ENCODE measurements at regions not wholly inside any gene's neighbourhood (a gene's known extent, or its start where the extent isn't known, plus 50 kb on each side); places are given as distances from the start of the nearest gene placed in this dataset.

DNA sequence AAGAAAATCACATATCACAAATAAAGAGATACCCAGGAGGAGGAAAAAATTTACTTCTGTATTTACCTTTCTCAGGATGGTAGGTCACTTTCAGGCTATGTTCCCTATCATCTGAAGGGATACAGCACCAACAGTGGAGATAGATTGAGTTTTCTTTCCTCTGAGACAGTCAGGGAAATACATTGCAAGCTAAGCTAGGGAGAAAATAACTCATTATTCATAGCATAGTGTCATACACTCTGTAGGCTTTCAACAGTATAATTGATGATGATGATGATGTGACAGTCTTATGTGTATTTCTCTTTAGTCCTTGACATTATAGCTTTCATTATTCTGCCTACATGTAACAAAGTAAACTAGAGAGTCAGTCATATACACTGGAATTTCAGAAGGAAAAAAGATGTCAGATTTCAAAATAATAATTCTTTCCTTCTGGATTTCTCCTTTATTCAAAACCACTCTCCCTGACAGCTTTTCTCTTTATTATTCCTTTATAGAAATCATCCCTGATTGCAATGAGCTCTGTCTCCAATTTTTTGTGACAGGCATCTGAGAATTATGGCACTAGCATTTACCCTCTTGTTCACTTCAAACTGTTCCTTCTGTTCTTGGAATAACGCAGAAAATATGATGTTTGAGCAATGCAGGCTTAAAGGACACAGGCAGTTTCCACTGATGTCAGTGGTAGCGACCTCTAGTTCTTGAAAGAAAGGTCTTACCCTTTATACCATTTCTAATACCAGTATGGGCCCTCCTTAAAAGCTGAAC lies 169.1 kb upstream of the EPHA5 start:
- Histone ChIP-seq H3K4me3 (ENCODE audit: low read length) (no peak overlapping the region), H3K27me3 (ENCODE audit: control insufficient read depth, insufficient read depth, low read length) (no peaks in the 10 kb centered on the region), H3K27ac (ENCODE audit: low read length) (no peak overlapping the region), H3K36me3 (ENCODE audit: control insufficient read depth, low read depth, low read length) (no peaks in the 10 kb centered on the region), H3K9me3 (ENCODE audit: control insufficient read depth, low read depth, low read length) (no peaks in the 10 kb centered on the region), H3K4me1 (ENCODE audit: control insufficient read depth, low read depth, low read length) (no peaks in the 10 kb centered on the region), H3K9ac (ENCODE audit: low read length) (no peak overlapping the region)

DNA sequence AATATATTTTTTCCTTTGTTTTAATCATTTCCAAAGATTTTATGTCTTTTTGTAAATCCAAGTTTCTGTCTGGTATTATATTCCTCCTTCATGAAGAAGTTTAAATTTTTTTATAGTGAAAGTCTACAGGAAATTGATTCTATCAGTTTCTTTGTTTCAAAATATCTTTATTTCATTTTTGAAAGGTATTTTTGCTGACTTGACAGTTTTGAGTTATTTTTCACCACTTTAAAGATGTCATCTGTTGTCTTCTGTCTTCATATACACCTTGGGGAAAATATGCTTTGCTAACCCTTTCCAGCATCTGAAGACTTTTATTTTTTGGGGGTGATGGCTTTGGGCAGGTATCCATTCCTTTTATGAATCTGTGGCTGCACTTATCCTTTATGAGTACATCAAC lies 164.4 kb upstream of the EPHA5 start:
- Histone ChIP-seq H3K4me1 (ENCODE audit: control insufficient read depth, low read depth, low read length) (no peaks in the 10 kb centered on the region), H3K9me3 (ENCODE audit: control insufficient read depth, low read depth, low read length) (no peaks in the 10 kb centered on the region), H3K9ac (ENCODE audit: low read length) (no peak overlapping the region), H3K4me3 (ENCODE audit: low read length) (no peak overlapping the region), H3K27ac (ENCODE audit: low read length) (no peak overlapping the region), H3K36me3 (ENCODE audit: control insufficient read depth, low read depth, low read length) (no peaks in the 10 kb centered on the region), H3K27me3 (ENCODE audit: control insufficient read depth, insufficient read depth, low read length) (no peaks in the 10 kb centered on the region)

DNA sequence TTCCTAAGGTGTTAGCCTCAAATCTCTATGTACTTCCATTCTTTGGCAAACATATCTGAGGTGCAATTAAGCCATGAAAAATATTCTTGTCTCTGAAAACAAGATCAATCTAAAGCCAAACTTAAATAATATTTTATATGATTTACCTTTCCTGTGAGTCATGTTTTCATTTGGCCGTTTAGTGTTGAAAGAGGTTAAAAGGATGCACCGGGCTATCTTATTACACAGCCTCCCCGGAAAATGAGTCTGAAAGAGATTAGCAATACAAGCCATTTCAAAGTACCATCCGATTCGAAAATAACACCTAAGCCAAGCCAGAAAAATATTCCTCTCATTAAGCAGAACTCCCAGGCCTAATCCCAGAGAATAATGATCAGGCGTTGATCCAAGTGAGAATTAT lies 161.5 kb upstream of the EPHA5 start:
- no peaks in the 10 kb centered on the region for H3K36me3 ChIP-seq (ENCODE audit: control insufficient read depth, low read depth, low read length)
- no peak overlapping the region for H3K27ac ChIP-seq (ENCODE audit: low read length)
- no peak overlapping the region for H3K9ac ChIP-seq (ENCODE audit: low read length)
- no peaks in the 10 kb centered on the region for H3K27me3 ChIP-seq (ENCODE audit: control insufficient read depth, insufficient read depth, low read length)
- H3K4me3 ChIP-seq (ENCODE audit: low read length): no peak overlapping the region
- H3K9me3 ChIP-seq (ENCODE audit: control insufficient read depth, low read depth, low read length): no peaks in the 10 kb centered on the region
- no peaks in the 10 kb centered on the region for H3K4me1 ChIP-seq (ENCODE audit: control insufficient read depth, low read depth, low read length)

DNA sequence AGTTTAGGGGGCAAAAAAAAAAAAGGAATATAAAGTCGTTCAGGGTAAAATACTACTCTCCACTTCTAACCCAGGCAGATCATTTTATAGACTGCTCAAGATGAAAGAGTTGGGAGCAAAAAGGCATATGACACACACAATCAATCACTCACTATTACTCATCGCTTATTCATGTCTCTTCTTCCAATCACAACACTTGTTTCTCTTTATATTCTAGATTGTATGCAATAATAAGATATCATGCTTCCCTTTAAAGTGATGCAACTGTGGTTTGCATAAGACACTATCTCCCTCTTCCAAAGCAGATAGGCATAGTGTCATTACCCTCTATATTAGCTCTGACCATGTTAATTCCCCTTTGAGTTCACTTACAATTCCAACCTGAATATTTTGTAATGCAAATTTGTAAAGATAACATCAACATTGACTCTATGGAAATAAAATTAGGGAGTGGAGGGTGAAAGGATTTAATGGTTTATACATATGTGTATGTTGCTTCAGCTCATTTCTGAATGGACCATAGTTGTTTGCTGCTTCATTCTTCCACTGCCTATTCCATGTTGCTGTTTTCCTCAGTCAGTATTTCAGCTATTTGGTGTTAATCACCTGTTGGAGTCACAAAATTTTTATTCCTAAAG lies 154.9 kb upstream of the EPHA5 start:
- Histone ChIP-seq H3K9me3 (ENCODE audit: control insufficient read depth, low read depth, low read length) (no peaks in the 10 kb centered on the region), H3K4me3 (ENCODE audit: low read length) (no peak overlapping the region), H3K4me1 (ENCODE audit: control insufficient read depth, low read depth, low read length) (no peaks in the 10 kb centered on the region), H3K27ac (ENCODE audit: low read length) (no peak overlapping the region), H3K9ac (ENCODE audit: low read length) (no peak overlapping the region), H3K36me3 (ENCODE audit: control insufficient read depth, low read depth, low read length) (no peaks in the 10 kb centered on the region), H3K27me3 (ENCODE audit: control insufficient read depth, insufficient read depth, low read length) (no peaks in the 10 kb centered on the region)

DNA sequence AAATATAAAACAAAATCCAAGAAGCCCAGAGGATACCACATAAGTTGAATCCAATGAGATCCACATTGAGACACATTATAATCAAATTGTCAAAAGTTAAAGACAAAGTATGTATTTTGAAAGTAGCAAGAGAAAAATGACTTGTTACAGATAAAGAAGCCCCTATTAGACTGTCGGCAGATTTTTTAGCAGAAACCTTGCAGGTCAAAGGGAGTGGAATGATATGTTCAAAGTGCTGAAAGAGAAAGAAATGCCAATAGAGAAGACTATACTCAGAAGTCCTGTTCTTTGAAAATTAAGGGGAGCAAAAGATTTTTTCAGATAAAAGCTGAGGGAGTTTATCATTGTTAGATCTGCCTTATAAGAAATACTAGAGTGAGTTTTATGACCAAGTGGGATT lies 148.9 kb upstream of the EPHA5 start:
- Histone ChIP-seq H3K9me3 (ENCODE audit: control insufficient read depth, low read depth, low read length) (peaks cover 11% of the 10 kb centered on the region), H3K36me3 (ENCODE audit: control insufficient read depth, low read depth, low read length) (no peaks in the 10 kb centered on the region), H3K4me3 (ENCODE audit: low read length) (no peak overlapping the region), H3K4me1 (ENCODE audit: control insufficient read depth, low read depth, low read length) (no peaks in the 10 kb centered on the region), H3K27me3 (ENCODE audit: control insufficient read depth, insufficient read depth, low read length) (no peaks in the 10 kb centered on the region), H3K27ac (ENCODE audit: low read length) (no peak overlapping the region), H3K9ac (ENCODE audit: low read length) (no peak overlapping the region)

DNA sequence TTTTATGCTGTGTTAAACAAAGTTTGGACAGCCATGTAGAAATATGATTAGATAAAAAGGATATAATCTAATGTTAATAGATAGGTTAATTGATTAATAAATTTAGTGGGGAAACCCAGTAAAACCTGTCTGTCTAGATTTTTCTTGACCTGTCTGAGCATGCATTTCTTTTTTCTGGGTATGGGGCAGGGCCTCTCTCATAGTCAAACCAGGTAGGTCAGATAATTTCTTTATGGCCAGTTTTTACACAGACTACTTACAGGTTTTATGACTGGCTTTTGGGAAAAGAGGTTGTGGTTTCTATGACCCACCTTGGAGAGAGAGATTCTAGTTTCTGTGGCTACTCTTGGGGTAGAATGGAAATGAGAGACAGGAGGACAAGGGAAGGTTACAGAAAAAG lies 135.6 kb upstream of the EPHA5 start:
- Histone ChIP-seq H3K27me3 (ENCODE audit: control insufficient read depth, insufficient read depth, low read length) (no peaks in the 10 kb centered on the region), H3K9ac (ENCODE audit: low read length) (no peak overlapping the region), H3K4me1 (ENCODE audit: control insufficient read depth, low read depth, low read length) (no peaks in the 10 kb centered on the region), H3K9me3 (ENCODE audit: control insufficient read depth, low read depth, low read length) (no peaks in the 10 kb centered on the region), H3K4me3 (ENCODE audit: low read length) (no peak overlapping the region), H3K36me3 (ENCODE audit: control insufficient read depth, low read depth, low read length) (no peaks in the 10 kb centered on the region), H3K27ac (ENCODE audit: low read length) (no peak overlapping the region)

DNA sequence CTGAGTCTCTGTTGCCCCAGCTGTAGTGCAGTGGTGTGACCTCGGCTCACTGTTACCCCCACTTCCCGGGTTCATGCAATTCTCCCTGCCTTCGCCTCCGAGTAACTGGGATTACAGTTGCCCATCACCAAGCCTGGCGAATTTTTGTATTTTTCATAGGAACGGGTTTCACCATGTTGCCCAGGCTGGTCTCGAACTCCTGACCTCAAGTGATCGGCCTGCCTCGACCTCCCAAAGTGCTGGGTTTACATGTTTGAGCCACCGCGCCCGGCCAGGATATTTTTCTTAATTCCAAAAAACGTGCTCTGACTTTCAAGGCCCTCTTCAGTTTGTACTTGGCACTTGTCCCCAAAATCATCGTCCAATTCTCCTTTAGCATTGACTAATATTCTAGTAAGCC lies 129.2 kb upstream of the EPHA5 start:
- Histone ChIP-seq H3K27ac (ENCODE audit: low read length) (no peak overlapping the region), H3K36me3 (ENCODE audit: control insufficient read depth, low read depth, low read length) (no peaks in the 10 kb centered on the region)

DNA sequence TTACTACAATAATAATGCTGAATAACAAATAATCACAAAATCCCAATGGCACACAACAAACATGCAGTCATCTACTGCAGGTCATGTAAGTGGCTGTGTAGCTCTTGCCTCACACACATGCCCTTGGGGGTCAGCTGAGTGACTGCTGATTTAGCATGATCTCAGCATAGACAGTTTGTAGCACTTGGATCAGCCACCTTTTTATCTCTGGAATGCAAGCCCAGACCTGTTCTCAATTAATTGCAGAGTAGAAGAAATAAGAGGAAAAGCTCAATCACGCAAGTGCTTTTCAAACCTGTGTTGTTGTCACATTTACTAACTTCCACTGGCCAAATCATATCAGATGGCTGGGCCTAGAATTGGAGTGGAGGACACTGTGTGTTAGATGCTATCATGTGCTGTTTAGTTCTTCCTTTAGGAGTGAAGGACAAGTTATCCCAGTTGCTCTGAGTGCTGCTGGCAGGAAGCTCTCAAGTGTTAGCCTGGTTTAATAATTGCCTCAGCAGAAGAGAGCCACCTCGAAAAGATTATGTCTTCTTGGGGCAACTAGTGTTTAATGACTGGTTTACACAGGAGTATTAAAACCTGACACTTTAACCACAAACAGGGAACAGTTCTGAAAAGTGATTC lies 128.3 kb upstream of the EPHA5 start:
- Histone ChIP-seq H3K9me3 (ENCODE audit: control insufficient read depth, low read depth, low read length) (no peaks in the 10 kb centered on the region), H3K9ac (ENCODE audit: low read length) (no peak overlapping the region), H3K4me3 (ENCODE audit: low read length) (no peak overlapping the region), H3K4me1 (ENCODE audit: control insufficient read depth, low read depth, low read length) (no peaks in the 10 kb centered on the region), H3K27me3 (ENCODE audit: control insufficient read depth, insufficient read depth, low read length) (no peaks in the 10 kb centered on the region), H3K27ac (ENCODE audit: low read length) (no peak overlapping the region), H3K36me3 (ENCODE audit: control insufficient read depth, low read depth, low read length) (no peaks in the 10 kb centered on the region)

More for the DNA sequence above, 129.2 kb upstream of the EPHA5 start:
- H3K4me1 ChIP-seq (ENCODE audit: control insufficient read depth, low read depth, low read length): no peaks in the 10 kb centered on the region
- no peak overlapping the region for H3K9ac ChIP-seq (ENCODE audit: low read length)
- no peak overlapping the region for H3K4me3 ChIP-seq (ENCODE audit: low read length)
- no peaks in the 10 kb centered on the region for H3K9me3 ChIP-seq (ENCODE audit: control insufficient read depth, low read depth, low read length)
- H3K27me3 ChIP-seq (ENCODE audit: control insufficient read depth, insufficient read depth, low read length): no peaks in the 10 kb centered on the region

DNA sequence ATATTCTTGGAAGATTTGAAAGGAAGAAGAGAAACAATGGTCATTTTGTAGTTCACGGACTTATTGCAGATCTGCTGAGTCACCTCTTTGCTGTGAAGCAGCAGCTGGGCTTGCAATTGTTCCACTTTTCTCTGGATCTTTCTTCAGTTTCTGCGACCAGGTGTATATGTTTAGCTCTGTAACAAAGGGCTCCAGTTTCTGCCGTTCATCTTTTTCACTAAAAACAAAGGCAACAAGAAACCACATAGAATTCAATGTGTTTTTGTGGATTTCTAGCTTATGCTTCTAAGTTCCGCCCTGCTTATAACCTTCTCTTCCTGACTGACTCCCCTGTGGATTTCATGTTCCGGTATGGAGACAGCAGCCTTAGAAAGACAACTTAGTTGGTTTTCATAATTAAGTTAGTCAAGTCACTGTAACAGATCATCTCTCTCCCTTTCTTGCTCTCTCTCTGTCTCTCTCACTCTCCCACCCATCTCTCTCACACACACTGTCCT lies 121.6 kb upstream of the EPHA5 start:
- Histone ChIP-seq H3K9ac (ENCODE audit: low read length) (no peak overlapping the region), H3K27me3 (ENCODE audit: control insufficient read depth, insufficient read depth, low read length) (no peaks in the 10 kb centered on the region), H3K9me3 (ENCODE audit: control insufficient read depth, low read depth, low read length) (no peaks in the 10 kb centered on the region), H3K27ac (ENCODE audit: low read length) (peak overlapping the region; percentile 49), H3K4me1 (ENCODE audit: control insufficient read depth, low read depth, low read length) (peaks cover 5% of the 10 kb centered on the region), H3K4me3 (ENCODE audit: low read length) (no peak overlapping the region), H3K36me3 (ENCODE audit: control insufficient read depth, low read depth, low read length) (no peaks in the 10 kb centered on the region)

DNA sequence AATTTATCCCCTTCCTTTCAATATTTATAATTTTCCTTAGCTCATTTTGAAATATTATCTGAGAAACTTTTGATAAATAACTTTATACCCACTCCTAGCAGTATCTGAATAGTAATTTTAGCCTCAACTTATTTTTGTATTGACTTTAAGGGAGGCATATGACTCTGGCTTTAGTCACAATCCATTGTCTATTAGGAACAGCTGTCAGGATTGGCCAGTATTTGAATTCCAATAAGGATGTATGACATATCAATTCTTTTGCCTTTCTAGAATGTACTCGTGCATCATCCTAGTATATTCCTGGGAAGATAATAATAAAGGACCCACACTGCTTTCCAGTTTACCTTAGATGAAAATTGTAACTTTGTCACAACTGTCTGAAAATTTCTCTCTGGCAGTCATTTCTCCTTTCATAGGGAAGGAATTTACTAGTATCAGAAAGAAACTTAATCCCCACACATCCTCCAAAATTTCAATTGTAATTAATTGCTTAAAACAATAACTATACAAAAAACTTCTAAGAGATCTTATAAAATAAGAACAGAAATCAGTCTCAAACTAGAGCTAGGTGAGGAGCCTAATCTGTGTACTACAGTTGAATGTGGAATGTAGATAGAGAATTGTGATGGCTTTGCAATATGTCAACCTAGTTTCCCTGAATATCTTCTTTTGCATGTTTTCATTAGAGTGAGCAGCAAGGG lies 121.0 kb upstream of the EPHA5 start:
- Histone ChIP-seq H3K9ac (ENCODE audit: low read length) (no peak overlapping the region), H3K27ac (ENCODE audit: low read length) (peak overlapping the region; percentile 49), H3K4me3 (ENCODE audit: low read length) (no peak overlapping the region), H3K9me3 (ENCODE audit: control insufficient read depth, low read depth, low read length) (no peaks in the 10 kb centered on the region), H3K4me1 (ENCODE audit: control insufficient read depth, low read depth, low read length) (peaks cover 5% of the 10 kb centered on the region), H3K36me3 (ENCODE audit: control insufficient read depth, low read depth, low read length) (no peaks in the 10 kb centered on the region), H3K27me3 (ENCODE audit: control insufficient read depth, insufficient read depth, low read length) (no peaks in the 10 kb centered on the region)

DNA sequence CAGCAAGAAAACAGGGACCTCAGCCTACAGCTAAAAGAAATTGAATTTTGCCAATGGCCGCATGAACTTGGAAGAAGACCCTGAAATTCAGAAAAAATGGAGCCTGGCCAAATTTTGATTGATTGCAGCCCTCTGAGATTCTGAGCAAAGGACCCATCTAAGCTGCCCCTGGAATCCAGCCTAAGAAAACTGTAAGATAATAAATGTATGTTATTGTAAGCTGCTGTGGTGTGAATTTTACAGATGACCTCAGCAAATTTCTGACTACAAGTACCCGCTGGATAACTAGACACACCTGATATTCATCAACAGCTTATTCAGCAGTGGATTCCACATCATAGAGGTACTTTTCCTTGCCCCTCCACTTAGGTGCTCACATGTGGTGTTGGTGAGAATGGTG lies 119.5 kb upstream of the EPHA5 start:
- H3K36me3 ChIP-seq (ENCODE audit: control insufficient read depth, low read depth, low read length): no peaks in the 10 kb centered on the region
- no peak overlapping the region for H3K27ac ChIP-seq (ENCODE audit: low read length)
- no peaks in the 10 kb centered on the region for H3K27me3 ChIP-seq (ENCODE audit: control insufficient read depth, insufficient read depth, low read length)
- no peaks in the 10 kb centered on the region for H3K9me3 ChIP-seq (ENCODE audit: control insufficient read depth, low read depth, low read length)
- no peak overlapping the region for H3K4me3 ChIP-seq (ENCODE audit: low read length)
- H3K9ac ChIP-seq (ENCODE audit: low read length): no peak overlapping the region
- peaks cover 5% of the 10 kb centered on the region for H3K4me1 ChIP-seq (ENCODE audit: control insufficient read depth, low read depth, low read length)

All from iPS-18a (cell line).